Fibroblast of upper back skin (primary cell): ENCODE measurements at regions not wholly inside any gene's neighbourhood (a gene's known extent, or its start where the extent isn't known, plus 50 kb on each side); places are given as distances from the start of the nearest gene placed in this dataset.
"Not testable (repeated sequence)": the region's sequence is repeated elsewhere in the genome, so short reads cannot be mapped to it uniquely, and the experiment has no call there.

Experiments
- DNase-seq: peaks from one replicate; pipeline ENCODE4 v3.0.0-alpha.2; 2013

DNA sequence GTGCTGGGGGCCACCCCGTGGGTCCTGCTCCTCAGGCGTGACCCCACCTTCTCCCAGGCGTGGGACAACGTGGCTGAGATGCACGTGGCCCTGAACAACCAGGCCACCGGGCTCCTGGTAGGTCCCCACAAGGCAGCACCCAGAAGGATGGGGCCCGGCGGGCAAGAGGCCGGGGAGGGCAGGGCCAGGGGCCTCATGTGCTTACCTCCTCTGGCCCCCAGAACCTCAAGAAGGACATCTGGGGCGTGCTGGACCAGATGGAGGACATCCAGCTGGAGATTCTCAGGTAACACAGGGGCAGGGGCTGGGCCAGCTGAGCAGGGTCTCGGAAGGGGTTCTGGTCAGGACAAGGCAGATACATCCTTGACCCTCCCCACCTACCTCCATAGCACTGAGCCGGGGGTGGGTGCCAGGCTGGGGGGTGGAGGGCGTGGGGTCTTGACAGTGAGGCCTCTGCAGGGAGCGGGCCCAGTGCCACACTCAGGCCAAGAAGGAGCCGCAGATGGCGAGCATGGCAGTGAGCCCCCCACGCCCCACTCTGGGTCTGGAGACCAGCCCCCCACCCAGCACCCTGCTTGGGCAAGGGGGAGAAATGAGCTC, 186.3 kb downstream of the IGLL1 start:
- DNase-seq = no peak

DNA sequence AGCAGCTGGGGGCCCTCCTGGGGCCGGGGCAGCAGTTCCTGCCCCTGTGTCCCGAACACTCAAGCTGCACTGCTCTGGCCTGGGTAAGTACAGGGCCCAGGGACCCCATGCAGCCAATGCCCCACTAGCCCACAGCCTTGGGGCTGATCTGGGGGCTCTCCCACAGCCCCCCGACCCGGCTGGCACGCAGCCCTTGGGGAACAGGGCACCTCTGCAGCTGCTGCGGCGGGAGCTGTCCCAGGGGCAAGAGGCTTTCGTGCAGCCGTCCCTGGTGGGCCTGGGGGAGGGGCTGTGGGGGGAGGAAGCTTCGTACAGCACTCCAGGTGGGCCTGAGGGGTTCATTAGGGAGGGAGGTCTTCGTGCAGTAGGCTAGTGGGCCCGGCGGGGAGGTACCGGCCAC, 186.9 kb downstream of the IGLL1 start:
- DNase-seq = not testable (repeated sequence)

DNA sequence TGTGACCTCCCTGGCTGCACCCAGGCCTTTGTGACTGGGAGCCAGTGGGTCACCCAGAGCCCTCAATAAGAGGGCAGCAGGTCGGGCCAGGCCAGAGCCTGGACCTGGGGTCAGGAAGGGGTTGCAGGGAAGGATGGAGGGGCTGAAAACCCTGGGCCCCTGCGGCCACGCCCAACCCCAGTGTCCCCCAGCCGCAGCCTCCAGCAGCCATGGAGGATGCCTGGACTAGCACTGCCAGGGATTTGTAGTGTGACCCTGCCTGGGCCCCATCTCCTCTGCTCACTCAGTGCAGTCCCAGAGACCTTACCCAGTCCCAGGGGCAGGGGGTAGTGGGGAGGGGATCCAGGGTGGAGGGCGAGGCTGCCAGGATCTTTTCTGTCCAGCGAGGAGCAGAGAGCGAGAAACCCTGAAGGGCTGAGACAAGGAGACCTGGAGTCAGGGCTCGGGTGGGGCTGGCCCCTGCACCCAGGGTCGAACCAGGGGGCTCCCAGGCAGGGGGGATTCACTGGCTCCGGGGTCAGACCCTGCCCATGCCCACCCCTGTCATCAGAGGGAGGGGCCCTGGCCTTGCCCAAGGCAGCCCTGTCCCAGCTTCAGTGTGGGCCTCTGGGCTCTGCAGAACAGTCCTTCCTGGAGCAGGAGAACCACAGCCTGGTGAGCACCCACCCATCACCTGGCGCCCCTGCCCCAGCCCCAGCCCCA, 187.5 kb downstream of the IGLL1 start:
- DNase-seq = no peak

DNA sequence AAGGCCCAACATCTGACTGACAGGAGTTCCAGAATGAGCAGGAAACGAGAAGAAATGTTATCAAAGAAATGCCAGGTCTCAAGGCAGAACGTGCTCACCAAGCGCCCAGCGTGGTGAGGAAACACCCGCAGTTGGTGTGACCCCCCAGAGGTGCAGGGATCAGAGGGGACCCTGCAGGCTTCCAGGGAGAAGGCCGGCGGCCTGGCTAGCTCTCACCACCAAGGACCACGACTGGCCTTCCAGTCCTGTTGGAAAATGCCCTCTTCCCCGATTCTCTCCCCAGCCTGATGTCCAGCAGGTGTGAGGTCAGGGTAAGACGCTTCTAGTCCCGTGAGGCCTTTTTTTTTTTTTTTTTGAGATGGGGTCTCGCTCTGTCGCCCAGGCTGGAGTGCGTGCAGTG, 189.1 kb downstream of the IGLL1 start:
- no peak for DNase-seq

DNA sequence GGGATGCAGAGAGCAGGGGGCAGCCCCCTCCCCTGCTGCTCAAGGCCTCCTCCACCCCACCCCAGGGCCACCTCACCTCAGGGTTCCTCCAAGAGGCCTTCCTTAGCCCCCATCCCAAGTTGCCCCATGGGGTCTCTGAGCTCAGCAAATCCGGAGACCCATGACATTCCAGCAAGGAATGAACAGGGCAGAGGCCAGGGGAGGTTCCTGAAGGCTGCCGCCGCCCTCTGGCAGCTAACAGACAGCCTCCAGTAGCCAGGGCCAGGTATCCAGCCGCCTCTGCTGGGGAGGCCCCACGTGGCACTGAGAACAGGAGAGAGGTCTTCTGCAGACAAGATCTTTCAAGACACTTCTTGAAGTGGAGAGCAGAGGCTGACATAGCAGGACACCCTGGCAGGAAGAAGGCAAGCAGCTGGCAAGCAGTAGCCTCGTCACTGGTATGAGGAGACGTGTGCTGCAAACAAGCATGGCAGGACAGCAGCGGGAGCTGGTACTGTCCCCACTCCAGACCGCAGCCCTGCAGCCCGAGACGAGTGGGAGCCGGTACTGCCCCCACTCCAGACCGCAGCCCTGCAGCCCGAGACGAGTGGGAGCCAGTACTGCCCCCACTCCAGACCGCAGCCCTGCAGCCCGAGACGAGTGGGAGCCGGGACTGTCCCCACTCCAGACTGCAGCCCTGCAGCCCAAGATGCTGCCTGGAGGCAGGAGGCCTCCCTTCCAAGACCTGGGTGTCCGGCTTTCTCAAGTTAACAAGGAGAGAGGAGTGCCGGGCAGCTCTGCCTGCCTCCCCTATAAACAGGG, 190.6 kb downstream of the IGLL1 start:
- DNase-seq = no peak

DNA sequence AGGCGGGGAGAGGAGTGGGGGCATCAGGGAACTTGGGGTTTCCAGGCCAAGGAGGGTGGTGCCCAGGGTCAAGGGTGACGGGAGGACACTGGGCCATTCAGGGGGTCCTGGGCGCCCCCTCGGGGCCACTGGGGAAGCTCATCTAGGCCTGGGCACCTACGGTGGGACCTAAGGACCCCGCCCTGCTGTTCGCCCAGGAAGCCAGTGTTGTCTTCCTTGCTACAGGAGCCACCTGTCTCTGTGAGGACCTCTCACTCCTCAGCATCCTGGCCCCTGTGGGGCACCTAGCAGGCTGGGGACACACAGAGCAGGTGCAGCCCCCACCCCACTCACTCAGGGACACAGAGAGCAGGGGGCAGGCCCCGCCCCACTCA, 191.6 kb downstream of the IGLL1 start:
- no peak for DNase-seq

DNA sequence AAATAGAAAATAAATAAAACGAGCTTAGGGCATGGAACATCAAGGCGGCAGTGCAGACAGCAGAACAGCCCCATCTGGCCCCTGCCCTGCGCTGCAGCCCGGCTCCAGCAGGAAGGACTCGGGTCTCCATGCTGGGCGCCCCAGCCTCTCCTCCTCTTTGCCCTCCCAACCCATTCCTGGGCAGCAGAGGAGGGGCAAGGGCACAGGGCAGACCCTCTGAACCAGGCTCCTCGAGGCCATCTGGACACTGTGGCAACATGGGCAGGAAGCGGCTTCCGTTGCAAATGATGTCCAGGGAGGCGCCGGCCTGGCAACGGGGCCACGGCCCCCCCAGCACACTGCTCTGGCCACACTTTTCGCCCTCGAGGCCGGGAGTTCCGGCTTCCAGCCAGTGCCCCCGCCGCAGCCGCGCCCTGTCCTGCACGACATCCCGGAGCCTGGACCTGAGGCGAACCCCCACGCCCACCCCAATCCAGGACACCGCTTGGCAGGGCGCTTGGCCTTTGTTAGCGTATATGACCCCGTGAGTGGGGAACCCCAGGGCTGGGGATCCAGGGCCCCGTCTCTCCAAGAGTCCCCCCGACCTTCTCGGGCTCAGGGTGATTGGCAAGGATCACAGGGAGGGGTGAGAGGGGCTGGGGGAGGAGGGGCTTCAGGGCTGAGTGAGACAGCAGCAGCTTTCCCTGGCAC, 192.1 kb downstream of the IGLL1 start:
- no peak for DNase-seq

DNA sequence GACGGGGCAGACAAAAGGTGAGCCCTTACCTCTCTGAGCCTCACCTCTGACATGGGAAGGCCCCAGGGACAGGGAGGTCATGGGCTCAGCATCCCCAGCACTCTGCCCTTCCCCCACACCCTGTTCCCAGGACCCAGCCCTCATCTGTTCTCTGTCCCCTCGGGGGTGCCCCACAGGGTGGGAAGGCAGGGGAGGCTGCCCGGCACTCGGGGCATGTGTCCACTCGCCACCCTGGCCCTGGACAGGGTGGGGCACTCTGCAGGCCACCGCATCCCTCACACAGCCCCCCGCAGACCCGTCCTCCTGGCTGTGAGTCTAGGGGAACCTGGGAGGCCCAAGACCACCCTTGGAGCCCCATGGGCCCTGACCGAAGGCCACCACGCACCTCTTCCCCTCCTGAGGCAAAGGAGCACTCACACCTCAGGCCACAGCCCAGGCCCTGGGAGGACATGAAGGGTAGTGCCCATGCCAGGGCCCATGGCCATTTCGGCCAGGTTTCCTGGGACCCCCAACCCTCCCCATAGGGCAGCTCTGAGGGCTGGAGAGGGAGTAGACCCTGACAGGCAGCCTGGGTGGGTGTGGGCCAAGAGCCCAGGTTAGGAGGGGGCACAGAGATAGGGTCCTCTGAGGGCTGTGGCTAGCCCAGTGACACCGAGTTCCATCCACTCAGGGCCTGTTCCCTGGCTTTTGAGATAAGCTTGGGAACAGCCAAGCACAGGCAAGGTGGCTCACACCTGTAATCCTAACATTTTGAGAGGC, 193.1 kb downstream of the IGLL1 start:
- no peak for DNase-seq

DNA sequence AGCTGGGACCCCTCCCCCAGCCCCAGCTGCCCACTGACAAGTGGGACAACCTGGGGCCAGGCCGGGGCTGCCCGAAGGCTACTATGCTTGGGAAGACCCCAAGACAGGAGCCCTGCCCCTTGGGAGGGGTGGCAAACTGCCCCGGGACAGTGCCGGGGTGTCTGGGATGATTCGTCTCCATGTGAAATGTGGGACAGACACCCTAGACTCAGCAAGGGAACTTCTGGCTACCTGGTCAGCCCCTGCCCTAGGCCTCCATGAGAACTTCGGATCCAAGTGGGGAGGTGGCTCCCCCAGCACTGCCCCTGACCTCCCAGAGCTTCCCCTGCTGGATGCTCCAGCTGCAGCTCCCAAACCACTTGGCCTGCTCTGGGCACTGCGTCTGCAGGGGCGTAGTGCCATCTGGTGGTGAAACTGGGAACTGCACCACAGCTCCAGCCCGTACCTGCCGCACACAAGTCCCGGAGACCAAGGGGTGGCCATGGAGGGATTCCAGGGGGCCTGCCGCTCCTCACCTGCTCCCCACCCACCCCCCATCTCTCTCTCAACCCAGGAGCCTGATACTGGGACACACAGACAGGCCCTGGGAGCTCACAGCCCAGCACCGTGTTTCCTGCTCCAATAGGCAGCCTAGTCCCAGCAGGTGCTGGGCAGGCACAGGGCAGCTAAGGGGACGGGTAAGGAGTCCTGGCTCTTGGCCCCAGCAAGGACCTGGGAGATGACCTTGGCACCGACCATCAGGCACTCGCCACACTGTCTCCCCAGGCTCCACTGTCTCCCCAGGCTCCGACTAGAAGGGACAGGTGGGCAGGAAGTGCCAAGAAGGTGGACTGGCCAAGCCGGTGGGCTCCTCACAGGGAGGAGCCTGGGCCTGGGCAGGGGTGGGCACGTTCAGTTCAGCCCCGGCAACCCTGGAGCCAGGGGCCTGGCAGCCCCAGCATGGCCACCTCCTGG, 194.1 kb downstream of the IGLL1 start:
- DNase-seq = peak; percentile 65

DNA sequence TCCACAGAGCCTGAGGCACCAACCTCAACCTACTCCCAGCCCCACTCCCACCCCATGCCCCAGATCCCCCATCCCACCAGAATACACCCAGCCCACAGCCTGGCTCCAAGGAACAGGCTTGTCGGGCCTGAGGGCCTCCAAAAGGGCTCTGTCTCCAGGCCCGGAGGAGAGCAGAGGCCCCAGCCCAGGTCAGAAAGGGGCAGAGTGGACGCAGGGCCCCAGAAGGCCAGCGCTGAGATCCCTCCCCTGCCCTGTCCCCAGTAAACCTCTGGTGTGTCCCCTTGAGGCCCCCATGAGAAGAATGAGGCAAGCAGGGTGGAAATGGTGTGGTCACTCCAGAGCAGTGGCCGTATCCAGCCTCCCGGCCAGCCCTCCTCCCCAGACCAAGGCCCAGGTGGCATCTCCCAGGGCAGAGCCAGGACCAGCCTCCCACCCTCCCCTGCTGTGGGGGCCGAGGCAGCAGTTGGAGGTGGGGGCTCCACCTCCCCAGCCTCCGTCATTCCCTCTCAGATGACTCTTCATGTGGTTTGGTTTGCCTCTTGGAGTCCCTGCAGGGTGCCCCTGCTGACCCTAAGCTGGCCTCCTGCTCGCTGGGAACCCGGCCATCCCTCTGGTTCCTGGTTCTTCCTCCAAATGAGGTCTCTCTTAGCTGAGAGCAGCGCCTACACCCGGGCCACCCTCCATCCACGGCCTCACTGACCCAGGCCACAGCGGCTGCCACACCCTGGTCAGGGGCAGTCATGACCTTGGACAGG, 195.0 kb downstream of the IGLL1 start:
- no peak for DNase-seq

DNA sequence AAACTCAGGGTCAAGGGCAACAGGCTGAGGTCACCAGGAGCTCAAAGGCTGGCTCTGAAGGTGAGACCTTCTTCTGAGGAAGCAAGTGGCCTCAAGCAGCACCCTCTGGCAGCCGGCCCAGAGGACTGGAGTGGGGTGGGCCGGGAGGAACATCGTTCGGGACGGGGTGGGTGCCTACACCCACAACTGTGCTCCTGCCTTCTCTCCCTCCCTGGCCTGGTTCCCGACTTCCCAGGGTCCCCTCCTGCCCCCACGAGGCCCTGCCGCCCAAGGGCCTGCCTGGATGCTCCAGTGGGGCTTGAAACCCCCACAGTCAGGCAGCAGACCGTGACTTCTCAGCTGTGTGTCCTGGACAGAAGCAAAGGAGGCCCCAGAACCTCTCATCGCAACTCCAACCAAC, 195.7 kb downstream of the IGLL1 start:
- no peak for DNase-seq

DNA sequence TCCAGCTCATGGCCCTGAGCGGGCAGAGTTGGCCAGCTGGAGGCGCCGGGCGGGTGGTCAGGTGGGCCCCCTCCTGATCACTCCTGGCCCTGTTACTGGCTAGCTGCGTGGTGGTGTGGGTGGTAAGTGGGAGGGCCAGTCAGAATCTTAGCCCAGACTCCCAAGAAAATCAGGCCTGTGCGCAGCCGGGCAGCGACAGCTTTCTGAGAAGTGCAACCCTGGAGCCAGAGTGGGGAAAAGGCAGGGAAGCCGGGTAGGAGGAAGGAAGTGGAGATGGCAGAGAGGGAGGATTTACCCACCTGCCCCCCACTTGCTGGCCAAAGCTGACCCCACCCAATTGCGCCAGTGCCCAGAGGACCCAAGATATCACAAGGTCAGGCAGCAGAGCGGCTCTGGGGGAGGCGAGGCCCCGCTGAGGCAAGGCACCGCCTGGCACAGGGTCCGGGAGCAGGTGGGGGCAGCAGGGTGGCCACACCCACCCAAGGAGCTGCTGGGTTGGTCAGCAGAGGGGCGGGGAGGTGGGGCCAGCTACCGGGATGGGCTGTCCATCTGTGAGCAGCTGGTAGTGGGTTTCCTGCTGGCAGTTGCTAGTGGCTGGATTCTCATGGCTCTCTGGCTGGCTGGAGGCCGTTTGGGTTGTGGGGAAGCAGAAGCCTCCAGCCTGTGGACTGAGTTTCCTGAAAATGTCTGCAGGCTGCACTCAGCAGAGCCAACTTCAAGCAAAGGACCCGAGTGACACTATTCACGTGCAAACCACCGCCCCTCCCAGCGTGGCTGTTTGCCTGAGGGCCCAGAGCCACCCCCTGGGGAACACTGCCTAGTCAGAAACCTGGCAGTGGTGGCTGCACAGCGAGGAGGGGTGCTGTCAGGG, 196.4 kb downstream of the IGLL1 start:
- DNase-seq = no peak

DNA sequence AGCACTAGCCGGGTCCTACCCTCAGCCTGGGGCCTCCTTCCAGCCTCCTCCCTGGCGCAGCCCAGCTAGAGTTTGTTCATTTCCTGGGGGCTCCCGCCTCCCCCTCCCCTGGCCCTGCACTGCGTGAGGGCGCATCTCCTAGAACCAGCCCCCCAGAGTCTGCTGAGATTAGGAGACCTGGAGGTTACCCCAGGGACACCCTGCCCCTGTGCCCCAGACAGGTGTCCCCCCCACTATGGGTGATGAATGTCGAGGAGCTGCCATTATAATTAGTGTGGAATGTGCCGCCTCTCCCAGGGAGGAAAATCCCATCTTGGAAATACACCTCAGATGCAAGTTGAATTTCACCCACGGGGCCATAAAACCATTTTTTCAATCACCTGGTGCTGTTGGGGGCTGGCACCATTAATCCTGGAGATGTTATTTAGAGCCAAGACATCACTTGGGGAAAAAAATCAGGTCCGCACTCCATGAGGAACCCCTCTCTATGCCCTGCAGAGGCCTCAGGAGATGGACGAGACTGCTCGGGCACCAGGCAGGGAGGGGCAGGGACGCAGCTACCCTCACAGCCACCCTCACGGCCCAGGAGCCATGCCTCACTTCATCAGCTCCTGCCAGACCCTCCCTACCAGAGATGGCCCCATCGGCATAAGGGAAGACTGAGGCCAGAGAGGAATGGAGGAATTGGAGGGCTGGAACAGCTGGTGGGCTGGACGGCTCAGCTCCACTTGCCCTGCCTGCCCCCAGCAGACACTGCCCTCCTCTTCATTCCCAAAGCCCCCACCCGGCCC, 197.5 kb downstream of the IGLL1 start:
- DNase-seq = no peak

DNA sequence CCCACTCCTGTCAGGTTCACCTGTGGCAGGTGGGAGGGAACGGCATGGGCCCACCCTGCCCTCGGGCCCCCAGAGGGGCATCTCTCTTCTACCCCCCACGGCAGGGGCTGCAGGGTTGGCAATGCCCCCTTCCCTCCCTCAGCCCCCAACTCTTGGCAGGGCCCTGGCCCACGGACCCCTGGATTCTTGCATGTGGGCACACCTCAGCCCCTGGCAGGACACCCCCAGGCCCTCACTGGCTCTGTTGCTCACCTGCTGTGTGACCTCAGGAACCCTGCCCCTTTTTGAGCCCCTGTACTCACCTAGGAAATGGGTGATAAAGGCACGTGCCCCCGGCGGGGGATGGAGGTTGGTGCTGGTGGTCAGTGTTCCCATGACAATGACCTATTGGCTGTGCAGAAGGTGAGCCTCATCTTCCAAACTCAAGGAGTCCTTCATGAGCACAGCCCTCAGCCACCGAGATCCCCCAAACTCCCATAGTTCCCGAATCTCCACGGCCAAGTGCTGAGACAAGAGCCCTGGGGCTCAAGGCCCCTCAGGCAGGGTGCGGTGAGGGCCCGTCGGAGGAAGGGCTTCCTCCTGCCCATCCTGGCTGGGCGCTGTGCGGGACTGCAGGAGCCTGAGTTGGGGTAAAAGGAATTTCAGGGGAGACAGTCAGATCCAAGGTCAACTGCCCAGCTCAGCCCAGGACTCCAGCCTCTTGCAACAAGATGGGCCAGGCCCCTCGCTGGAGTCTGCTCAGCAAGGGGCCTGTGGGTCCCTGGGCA, 198.2 kb downstream of the IGLL1 start:
- DNase-seq = no peak

DNA sequence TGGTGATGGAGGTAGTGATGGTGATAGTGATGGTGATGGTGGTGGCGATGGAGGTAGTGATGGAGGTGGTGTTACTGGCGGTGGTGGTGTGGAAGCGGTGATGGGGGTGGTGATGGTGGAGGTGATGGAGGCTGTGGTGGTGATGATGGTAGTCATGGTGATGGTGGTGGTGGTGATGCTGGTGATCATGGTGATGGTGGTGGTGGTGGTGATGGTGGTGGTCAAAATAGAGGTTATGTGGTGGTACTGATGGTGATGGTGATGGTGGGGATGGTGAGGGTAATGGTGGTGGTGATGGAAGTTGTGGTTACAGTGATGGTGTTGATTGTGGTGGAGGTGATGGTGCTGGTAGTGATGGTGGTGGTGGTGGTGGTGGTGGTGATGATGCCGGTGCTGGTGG, 199.2 kb downstream of the IGLL1 start:
- DNase-seq = no peak

DNA sequence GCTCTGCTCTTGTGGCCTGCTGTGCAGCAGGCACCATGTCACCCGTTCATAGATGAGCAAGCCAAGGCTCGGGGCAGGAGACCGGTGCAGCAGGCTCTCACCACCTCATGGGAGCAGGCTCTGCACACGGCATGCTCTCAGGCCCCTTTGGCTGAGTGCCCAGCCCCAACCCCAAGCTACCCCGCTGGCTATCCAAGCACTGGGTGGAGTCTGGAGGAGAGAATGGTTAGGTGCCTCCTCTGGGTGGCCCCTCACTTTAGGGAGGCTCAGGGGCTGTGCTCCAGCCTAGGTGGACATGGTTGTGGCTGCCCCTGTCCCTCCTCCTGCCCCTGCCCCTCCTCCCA, 199.9 kb downstream of the IGLL1 start:
- no peak for DNase-seq

DNA sequence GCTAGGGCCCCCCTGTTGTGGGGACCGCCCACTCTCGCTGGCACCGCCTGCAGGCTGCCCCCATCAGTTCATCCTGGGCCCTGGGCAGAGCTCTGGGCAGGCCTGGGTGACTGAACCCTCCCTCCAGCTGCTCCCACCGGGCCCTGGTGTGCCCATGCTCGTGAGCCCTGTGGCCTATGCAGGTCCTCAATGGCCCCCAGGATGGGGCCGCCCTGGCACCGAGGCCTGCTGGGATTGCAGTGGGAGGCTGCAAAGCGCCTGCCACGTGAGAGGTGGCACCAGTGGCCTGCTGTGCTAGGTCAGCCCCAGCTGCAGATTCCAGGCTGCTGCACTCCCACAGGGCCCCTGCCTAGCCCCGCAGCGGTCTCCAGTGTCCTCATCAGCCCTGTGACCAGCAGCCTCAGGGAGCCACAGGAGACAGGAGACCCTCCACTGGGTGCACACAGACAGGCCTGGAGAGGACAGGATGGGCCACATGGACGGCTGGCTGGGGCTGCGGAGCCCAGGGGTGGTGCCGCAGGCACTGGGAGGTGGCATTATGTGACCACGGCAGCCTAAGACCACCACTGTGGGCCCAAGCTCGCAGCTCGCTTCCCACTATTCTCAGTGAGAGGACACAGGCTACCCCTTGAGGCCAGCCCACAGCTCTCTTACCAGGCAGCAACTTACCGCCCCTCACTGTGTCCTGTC, 199.4 kb downstream of the BCR start:
- DNase-seq = not testable (repeated sequence)

DNA sequence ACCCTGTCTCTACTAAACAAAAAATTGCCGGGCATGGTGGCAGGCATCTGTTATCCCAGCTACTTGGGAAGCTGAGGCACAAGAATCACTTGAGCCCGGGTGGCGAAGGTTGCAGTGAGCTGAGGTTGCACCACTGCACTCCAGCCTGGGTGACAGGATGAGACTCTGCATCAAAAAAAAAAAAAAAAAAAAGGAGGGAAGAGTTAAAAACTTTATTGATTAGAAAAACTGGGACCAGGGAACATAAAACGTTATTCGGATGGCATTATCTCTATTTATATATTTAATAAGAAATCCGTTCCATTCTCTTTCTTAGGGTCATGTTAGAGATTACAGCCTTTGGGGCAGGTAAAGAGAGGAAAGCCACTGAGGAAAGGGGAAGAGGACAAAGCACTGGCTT, 197.5 kb downstream of the BCR start:
- DNase-seq = no peak
